ENCODE measurements at regions not wholly inside any gene's neighbourhood (a gene's known extent, or its start where the extent isn't known, plus 50 kb on each side); places are given as distances from the start of the nearest gene placed in this dataset.

DNA sequence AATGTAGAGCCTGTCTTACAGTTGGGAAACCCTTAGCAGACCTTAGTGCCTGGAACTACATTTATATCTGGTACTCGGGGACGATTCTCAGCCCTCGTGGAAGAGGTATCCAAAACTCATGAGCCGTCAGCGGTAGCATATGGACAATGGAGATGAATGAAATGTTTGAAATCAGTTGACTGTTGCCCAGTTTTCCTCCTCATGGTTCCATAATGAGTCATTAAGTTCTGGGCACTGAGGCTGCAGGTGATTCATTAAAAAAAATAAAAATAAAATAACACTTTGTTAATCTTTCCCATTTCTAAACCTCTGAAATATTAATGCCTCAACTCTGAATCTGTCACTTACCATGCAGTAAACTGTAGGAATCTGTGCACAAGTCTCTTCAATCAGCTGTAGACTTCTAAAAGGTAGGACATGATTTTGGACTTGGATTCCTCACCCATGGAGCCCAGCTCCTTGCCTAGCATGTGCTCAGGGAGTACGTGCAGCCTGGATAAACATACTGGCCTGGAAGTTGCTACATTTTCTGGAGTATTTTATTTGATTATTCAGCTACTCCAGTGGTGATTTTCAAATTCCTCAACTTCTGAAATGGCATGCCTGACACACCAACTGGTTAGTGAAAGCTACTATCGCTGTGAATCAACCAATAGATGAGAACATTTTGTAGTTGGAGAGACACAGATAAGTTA is 979.2 kb downstream of the CNTNAP5 start:
- TF ChIP-seq, protein P1, sequence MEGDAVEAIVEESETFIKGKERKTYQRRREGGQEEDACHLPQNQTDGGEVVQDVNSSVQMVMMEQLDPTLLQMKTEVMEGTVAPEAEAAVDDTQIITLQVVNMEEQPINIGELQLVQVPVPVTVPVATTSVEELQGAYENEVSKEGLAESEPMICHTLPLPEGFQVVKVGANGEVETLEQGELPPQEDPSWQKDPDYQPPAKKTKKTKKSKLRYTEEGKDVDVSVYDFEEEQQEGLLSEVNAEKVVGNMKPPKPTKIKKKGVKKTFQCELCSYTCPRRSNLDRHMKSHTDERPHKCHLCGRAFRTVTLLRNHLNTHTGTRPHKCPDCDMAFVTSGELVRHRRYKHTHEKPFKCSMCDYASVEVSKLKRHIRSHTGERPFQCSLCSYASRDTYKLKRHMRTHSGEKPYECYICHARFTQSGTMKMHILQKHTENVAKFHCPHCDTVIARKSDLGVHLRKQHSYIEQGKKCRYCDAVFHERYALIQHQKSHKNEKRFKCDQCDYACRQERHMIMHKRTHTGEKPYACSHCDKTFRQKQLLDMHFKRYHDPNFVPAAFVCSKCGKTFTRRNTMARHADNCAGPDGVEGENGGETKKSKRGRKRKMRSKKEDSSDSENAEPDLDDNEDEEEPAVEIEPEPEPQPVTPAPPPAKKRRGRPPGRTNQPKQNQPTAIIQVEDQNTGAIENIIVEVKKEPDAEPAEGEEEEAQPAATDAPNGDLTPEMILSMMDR (IDR thresholded peaks at IDR 0.05): no peak
- no peak for TF ChIP-seq POLR2A (IDR thresholded peaks at IDR 0.05)
